Transverse colon (tissue), 3 donors: ENCODE measurements at regions not wholly inside any gene's neighbourhood (a gene's known extent, or its start where the extent isn't known, plus 50 kb on each side); places are given as distances from the start of the nearest gene placed in this dataset.

Source experiments
- CTCF ChIP-seq, 5 experiments: fragments of 200-600 bp in 3 of 5; fragments of 450-650 bp in 2 of 5; sonication (generic) in 3 of 5; IDR thresholded peaks; 1 replicate in 2 of 5; 2 replicates in 3 of 5; pipeline ENCODE4 v1.5.1; 2016 to 2017; ENCODE audit warnings: antibody characterized with exemption in 5 of 5, inconsistent platforms in 3 of 5, mild to moderate bottlenecking in 2 of 5, moderate library complexity in 1 of 5
- EP300 ChIP-seq: sonication (generic); formaldehyde crosslinking; IDR thresholded peaks from one replicate; pipeline ENCODE4 v1.6.1; 2017; ENCODE audit warnings: antibody characterized with exemption, low read depth
- POLR2A ChIP-seq: fragments of 450-650 bp; IDR thresholded peaks from one replicate; pipeline ENCODE4 v1.6.1; 2016; ENCODE audit warnings: antibody characterized with exemption, mild to moderate bottlenecking, moderate library complexity

GRCh38 chr13:112324116-112324515 lies 52.0 kb upstream of the SPACA7 start:
- TF ChIP-seq CTCF (IDR thresholded peaks at IDR 0.05) (no peak), EP300 (no peak), POLR2A (no peak)
